Activated T-helper 17 cell treated with anti-CD3 and anti-CD28 coated beads, Interleukin-2, amount 50 U/mL, for 72 hours (primary cell): ENCODE measurements at regions not wholly inside any gene's neighbourhood (a gene's known extent, or its start where the extent isn't known, plus 50 kb on each side); places are given as distances from the start of the nearest gene placed in this dataset.

Experiments
- ATAC-seq: fragments of 150-1000 bp; cut with Tn5 transposase; replicated peaks from 2 replicates; pipeline ENCODE4 v1.10.0; 2021; ENCODE audit warnings: mild to moderate bottlenecking, moderate library complexity
- H3K27ac Mint-ChIP-seq: one replicate; pipeline ENCODE4 v1.8.0; 2022; ENCODE audit warnings: mixed read lengths
- H3K27me3 Mint-ChIP-seq: one replicate; pipeline ENCODE4 v1.8.0; 2022; ENCODE audit warnings: mixed read lengths
- H3K36me3 Mint-ChIP-seq: one replicate; pipeline ENCODE4 v1.8.0; 2022; ENCODE audit warnings: low read depth, mild to moderate bottlenecking, mixed read lengths
- H3K4me1 Mint-ChIP-seq: one replicate; pipeline ENCODE4 v1.8.0; 2022; ENCODE audit warnings: mixed read lengths
- H3K4me3 Mint-ChIP-seq: one replicate; pipeline ENCODE4 v1.8.0; 2022; ENCODE audit warnings: mild to moderate bottlenecking, mixed read lengths
- H3K9me3 Mint-ChIP-seq: one replicate; pipeline ENCODE4 v1.8.0; 2022; ENCODE audit warnings: mixed read lengths

DNA sequence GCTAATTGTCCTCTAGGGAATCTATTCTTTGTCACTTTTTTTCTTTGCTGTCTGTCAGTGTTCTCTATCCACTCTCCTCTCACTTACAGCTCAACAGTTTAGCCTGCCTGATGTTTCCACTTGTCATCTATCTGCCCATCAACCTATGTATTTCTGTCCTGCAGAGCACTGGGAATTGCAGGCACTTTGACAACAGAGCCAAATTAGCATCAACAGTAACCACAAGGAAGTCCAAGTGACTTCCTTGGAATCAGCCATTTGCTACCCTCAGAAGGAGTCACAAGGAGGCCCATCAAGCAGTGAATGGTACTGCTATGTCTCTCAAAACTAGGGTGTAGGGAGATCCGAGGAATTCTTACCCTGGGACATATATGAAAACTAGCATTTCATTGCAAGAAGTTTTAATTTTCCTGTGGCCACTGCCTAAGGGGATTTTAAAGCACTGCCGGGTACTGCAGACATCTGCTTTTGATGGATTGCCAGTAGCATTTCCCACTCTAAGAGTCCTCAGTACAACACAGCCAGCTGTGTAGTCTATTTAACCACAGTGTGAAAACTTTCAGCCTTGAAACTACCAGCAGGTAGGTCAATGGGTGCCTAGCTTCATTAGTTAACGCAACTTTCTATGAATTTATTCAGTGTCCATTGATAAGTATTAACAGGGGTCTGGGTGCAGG lies 898.8 kb downstream of the NTRK3 start:
- Mint-ChIP-seq H3K36me3 (no peaks in the 10 kb centered on the region), H3K27ac (no peak overlapping the region), H3K4me3 (no peak overlapping the region), H3K27me3 (peaks cover 6% of the 10 kb centered on the region), H3K9me3 (peaks cover 2% of the 10 kb centered on the region), H3K4me1 (no peaks in the 10 kb centered on the region)
- no peak for ATAC-seq

DNA sequence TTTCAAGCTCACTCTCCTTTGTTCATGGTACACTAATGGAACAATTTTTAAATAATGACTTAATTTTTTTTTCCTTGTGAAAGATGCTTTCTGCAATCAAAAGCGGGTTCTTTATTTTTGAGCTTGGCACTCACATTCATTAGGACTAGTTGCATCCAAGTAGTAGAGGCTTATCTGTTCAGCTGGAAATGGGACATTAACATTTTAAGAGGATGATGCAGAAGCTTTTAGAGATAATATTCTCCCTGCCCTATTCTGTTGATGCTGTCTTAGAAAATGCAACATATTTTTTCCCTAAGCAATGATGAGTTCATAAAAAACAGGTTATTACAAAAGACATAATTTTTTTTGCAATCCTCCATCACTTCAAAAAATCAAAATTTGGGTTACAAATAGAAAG lies 900.6 kb downstream of the NTRK3 start:
- Mint-ChIP-seq H3K4me3 (no peak overlapping the region), H3K4me1 (no peaks in the 10 kb centered on the region), H3K27me3 (peaks cover 9% of the 10 kb centered on the region), H3K36me3 (no peaks in the 10 kb centered on the region), H3K27ac (no peak overlapping the region), H3K9me3 (peaks cover 4% of the 10 kb centered on the region)
- no peak for ATAC-seq

DNA sequence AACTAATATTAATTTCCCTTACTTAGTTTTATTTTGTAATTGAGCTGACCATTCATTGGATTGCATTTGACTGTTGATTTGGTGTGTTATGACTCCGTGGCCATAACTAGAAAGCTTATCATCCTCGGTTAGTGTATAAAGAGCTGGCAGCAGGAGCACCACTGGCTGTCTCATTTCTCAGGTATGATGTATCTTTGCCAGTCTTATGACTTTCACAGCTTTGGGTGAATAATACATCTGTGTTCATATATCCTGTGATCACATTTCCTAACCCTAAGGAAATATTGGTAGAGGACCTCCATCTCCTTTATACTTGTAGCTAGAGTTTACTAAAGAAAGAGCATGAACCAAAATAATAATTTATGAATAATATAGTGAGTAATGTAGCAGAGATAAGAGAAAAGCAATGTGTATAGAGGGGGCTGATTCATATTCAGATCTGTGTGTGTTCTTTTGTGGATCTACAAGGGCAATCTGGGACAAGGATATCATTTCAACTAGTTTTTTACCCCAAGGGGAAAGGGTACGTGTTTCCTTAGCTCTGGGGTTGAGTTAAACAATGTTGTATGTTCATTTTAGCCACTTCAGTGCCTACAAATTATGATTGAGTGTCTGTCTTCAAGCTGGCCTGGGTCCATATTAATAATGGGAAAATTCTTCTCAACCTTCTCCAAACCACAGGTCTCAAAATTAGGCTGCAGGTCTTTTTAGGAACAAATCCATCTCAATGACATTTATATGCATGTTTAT lies 901.7 kb downstream of the NTRK3 start:
- no peaks in the 10 kb centered on the region for H3K4me1 Mint-ChIP-seq

DNA sequence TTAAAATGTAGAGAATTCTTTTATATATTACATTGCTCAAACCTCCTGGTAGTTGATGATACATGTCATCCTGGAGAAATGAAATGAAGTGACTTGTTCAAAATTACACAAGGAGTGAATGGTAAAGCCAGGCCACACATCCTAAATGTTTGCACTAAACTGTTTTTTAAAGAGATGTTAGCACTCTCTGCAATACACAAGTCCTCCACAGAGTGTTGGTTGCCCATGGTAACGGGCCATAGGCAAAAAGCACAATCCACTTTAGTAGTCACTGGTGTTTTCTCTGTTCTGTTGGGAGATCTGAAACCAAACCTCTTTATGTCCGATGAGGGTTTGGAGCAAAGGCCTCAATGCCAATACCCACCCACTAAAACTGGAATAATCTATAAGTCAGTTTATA lies 907.4 kb downstream of the NTRK3 start:
- Mint-ChIP-seq H3K36me3 (no peaks in the 10 kb centered on the region), H3K27ac (no peak overlapping the region)
- no peak for ATAC-seq

More for the DNA sequence above, 901.7 kb downstream of the NTRK3 start:
- Mint-ChIP-seq H3K4me3 (no peak overlapping the region), H3K27me3 (peaks cover 12% of the 10 kb centered on the region), H3K36me3 (no peaks in the 10 kb centered on the region), H3K27ac (no peak overlapping the region), H3K9me3 (peaks cover 4% of the 10 kb centered on the region)
- no peak for ATAC-seq

DNA sequence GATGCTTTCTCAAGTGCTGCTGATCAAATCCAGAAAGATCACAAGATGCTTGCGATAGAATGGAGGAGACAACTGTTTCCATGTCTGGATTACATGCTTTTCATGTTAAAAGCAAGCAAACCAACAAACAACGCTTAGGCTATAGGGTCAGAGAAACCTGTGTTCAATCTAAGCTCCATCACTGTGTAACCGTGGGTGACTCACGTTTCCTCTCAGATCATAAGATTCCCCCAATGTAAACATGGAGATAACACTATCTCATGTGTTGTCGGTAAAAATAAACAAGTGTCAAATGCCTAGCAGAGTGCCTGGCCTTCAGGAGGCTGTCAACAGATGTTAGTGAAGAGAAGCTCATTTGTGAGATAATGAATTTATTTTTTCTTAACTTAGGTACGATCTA lies 907.8 kb downstream of the NTRK3 start:
- no peak for ATAC-seq
- peaks cover 8% of the 10 kb centered on the region for H3K9me3 Mint-ChIP-seq
- H3K4me3 Mint-ChIP-seq, result no peak overlapping the region
- peaks cover 15% of the 10 kb centered on the region for H3K27me3 Mint-ChIP-seq
- no peak overlapping the region for H3K27ac Mint-ChIP-seq
- H3K4me1 Mint-ChIP-seq, result no peaks in the 10 kb centered on the region
- no peaks in the 10 kb centered on the region for H3K36me3 Mint-ChIP-seq

More for the DNA sequence above, 907.4 kb downstream of the NTRK3 start:
- no peaks in the 10 kb centered on the region for H3K4me1 Mint-ChIP-seq
- peaks cover 8% of the 10 kb centered on the region for H3K9me3 Mint-ChIP-seq
- no peak overlapping the region for H3K4me3 Mint-ChIP-seq
- peaks cover 12% of the 10 kb centered on the region for H3K27me3 Mint-ChIP-seq

DNA sequence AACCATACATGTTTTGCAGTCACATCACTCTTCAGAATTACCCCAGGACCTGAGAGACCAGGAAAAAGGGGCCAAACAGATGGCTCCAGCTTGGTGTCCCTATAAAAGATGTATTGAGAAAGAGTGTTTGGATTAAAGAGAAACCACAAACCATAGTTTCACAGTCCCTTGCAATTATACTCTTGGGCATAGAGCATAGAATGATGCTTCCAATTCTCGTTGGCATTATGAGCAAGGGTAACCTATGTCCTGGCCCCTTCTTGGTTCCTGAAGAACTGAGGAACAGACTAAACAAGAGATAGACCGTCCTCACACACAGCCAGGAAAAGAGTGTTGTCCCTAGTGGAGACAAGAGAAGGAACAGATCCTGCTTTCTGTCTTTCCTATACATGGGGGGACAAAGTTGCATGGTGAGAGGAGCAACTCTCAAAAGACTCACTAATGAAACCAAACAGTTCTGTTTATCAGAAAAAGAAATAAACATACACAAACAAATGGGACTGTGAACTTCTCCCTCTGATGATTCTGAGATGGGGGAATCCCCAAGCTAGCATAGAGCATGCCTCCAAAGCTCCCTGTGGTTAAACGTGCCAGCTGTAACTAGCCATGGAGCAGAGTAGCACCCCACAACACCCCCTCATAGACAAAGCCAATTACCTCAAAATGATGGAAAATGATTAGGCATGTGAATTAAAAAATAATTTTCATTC lies 908.6 kb downstream of the NTRK3 start:
- H3K27ac Mint-ChIP-seq, result no peak overlapping the region
- H3K36me3 Mint-ChIP-seq, result no peaks in the 10 kb centered on the region
- no peaks in the 10 kb centered on the region for H3K4me1 Mint-ChIP-seq
- ATAC-seq, result no peak
- H3K27me3 Mint-ChIP-seq, result peaks cover 14% of the 10 kb centered on the region
- no peak overlapping the region for H3K4me3 Mint-ChIP-seq
- peaks cover 8% of the 10 kb centered on the region for H3K9me3 Mint-ChIP-seq

DNA sequence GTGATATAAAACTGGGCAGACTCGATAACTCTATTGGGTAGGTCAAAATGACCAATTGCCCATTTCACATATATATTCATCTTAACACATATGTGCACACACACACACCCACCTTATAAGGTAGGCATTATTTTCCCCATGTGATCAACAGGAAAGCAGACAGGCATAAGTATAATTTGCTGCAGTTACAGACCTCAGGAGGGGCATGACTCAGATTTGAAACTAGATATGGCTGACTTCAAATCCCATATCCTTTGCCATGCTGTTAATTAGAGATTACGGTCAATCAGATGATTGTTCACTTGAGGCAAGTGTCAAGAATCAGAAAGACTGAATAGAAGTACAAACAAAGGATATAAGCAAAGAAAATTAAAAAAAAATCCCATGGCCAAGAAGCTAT lies 910.6 kb downstream of the NTRK3 start:
- Mint-ChIP-seq H3K4me1 (no peaks in the 10 kb centered on the region), H3K9me3 (peaks cover 4% of the 10 kb centered on the region), H3K27ac (no peak overlapping the region), H3K4me3 (no peak overlapping the region), H3K36me3 (no peaks in the 10 kb centered on the region), H3K27me3 (peaks cover 10% of the 10 kb centered on the region)
- no peak for ATAC-seq

DNA sequence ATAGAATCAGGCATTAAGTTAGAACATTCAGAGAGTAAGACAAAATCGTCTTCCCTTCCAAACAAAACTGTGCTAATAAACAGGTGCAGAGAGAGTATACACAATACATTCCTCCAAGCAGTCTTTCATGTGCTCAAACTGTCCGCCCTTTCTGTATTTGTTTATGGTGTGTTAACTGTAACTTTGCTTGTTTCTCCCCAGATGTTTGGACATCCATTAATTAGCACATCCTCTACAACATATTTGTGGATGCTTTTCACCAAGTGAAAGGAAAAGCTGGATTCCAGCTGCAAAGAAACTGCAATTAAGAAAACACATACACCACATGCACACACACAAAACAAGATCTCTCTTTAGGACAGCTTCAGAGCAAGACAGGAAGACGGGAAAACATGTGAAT lies 912.6 kb downstream of the NTRK3 start:
- Mint-ChIP-seq H3K36me3 (no peaks in the 10 kb centered on the region), H3K4me1 (no peaks in the 10 kb centered on the region), H3K27ac (no peak overlapping the region), H3K9me3 (peaks cover 4% of the 10 kb centered on the region), H3K27me3 (peaks cover 7% of the 10 kb centered on the region), H3K4me3 (no peak overlapping the region)
- no peak for ATAC-seq

DNA sequence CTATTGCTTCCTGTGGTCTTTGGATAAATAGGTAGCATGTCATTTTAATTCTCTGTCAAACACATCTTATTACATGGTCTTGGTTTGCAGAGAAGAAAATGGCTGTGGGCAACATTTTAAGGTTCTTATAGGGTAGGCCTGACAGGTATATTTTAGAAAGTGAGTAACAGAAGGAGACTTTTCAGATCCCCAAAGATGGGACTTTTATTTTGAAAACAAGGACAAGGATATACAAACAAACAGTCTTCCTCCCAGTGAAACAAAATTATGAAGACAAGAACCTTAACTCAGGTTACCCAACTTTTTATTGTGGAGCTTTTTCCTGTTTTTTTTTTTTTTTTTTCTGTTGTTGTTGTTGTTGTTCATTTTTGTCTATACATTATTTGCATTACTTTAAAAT lies 916.2 kb downstream of the NTRK3 start:
- H3K9me3 Mint-ChIP-seq, result peaks cover 6% of the 10 kb centered on the region

DNA sequence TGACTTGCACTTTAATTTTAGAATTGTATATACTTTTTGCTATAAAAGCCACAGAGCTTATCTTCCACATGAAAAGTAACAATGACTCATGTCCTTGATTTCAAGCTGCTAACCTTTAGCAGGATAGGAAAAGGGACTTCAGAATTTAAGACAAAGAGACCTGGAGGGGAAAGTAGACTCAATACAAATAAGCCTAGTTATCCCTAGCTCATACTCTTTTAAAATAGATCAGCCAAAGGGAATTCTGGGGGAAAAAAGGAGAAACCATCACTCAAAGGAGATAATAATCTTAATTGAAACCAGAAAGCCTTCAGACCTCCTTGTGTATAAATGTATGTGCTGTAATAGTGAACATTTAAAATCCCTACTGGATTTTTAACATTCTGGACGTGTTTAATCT lies 930.3 kb downstream of the NTRK3 start:
- peaks cover 3% of the 10 kb centered on the region for H3K27me3 Mint-ChIP-seq
- no peaks in the 10 kb centered on the region for H3K36me3 Mint-ChIP-seq
- H3K4me3 Mint-ChIP-seq, result no peak overlapping the region
- H3K27ac Mint-ChIP-seq, result no peak overlapping the region
- H3K9me3 Mint-ChIP-seq, result no peaks in the 10 kb centered on the region
- no peaks in the 10 kb centered on the region for H3K4me1 Mint-ChIP-seq
- ATAC-seq, result no peak

More for the DNA sequence above, 916.2 kb downstream of the NTRK3 start:
- Mint-ChIP-seq H3K4me3 (no peak overlapping the region), H3K36me3 (no peaks in the 10 kb centered on the region), H3K27ac (no peak overlapping the region), H3K27me3 (peaks cover 11% of the 10 kb centered on the region), H3K4me1 (no peaks in the 10 kb centered on the region)
- no peak for ATAC-seq

DNA sequence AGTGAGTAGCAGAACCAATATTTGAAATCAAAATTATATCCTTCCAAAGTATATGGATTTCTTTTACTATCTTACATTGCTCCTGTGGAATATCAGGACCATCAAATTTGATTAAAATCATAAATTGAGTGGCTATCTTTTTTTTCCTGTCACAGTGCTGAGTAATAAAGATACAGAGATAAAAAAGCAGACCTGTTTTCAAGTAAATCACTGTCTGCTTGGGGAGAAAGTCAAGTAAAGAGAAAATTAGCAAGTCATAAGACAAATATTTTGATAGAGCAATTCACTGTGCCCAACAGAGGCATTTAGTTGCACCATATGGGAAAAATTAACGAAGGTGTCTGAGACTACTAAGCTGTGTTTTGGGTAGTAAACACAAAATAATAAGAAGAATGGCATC lies 933.7 kb downstream of the NTRK3 start:
- Mint-ChIP-seq H3K27ac (no peak overlapping the region), H3K36me3 (no peaks in the 10 kb centered on the region), H3K9me3 (no peaks in the 10 kb centered on the region), H3K27me3 (peaks cover 11% of the 10 kb centered on the region), H3K4me1 (no peaks in the 10 kb centered on the region), H3K4me3 (no peak overlapping the region)
- ATAC-seq, result no peak

DNA sequence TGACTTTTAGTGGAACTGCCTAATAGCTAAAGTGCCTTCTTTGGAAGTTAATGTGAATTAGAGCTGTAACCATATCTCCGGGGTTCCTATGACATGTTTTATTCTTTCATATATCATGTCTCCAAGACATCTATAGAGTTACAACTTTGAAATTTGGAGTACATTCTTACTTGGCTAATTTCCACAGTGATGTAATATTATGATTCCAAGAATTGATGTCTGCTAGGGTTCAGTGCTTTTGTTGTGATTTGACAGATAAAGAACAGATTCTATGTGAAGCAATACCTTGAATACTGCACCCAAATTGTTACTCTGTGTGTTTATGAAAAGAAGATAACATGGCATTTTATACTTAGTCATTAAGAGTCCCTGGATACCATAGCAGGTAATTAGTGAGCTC lies 934.3 kb downstream of the NTRK3 start:
- no peak for ATAC-seq
- no peaks in the 10 kb centered on the region for H3K36me3 Mint-ChIP-seq
- no peaks in the 10 kb centered on the region for H3K9me3 Mint-ChIP-seq
- H3K27ac Mint-ChIP-seq, result no peak overlapping the region
- peaks cover 11% of the 10 kb centered on the region for H3K27me3 Mint-ChIP-seq
- no peaks in the 10 kb centered on the region for H3K4me1 Mint-ChIP-seq
- no peak overlapping the region for H3K4me3 Mint-ChIP-seq

DNA sequence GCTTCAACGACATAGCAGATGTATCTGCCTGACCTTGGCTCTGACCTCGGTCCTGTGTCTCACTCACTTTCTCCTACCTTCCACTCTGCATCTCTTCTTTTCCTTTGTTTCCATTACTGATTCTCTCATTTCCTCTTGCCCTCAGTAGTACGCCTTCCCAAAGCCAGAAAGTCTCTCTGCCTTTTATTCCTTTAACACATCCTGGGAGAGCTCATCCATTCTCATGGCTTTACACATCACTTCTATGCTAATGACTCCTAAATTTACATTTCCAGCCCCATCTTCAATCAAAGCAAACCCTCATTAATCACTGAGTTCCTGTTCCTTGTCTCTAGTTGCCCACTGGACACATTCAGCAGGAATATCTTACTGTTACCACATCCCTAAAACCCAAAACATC lies 938.6 kb downstream of the NTRK3 start:
- no peak for ATAC-seq
- no peak overlapping the region for H3K4me3 Mint-ChIP-seq
- H3K4me1 Mint-ChIP-seq, result no peaks in the 10 kb centered on the region
- no peaks in the 10 kb centered on the region for H3K9me3 Mint-ChIP-seq
- peaks cover 15% of the 10 kb centered on the region for H3K27me3 Mint-ChIP-seq
- no peak overlapping the region for H3K27ac Mint-ChIP-seq
- H3K36me3 Mint-ChIP-seq, result no peaks in the 10 kb centered on the region

DNA sequence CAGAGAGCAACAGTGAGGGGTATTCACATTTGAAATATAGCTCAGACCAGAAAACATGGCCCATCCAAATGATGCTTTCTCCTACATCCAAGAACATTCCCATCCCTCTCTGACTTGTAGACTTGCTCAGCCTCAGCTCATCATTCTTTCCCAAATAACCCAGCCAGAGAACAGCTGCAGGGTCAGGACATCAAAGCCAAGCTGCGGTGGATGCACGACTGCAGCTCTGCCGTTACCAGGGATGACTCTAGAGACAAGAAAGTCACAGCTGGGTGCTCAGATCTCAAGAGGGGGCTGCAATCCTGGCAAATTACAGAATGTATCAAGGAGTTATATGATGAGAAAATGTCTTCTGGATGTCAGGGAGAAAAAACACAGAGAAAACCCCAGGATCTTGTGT lies 944.3 kb downstream of the NTRK3 start:
- no peak overlapping the region for H3K27ac Mint-ChIP-seq
- no peak for ATAC-seq
- H3K9me3 Mint-ChIP-seq, result no peaks in the 10 kb centered on the region
- no peaks in the 10 kb centered on the region for H3K36me3 Mint-ChIP-seq
- no peak overlapping the region for H3K4me3 Mint-ChIP-seq
- peaks cover 4% of the 10 kb centered on the region for H3K27me3 Mint-ChIP-seq
- no peaks in the 10 kb centered on the region for H3K4me1 Mint-ChIP-seq

DNA sequence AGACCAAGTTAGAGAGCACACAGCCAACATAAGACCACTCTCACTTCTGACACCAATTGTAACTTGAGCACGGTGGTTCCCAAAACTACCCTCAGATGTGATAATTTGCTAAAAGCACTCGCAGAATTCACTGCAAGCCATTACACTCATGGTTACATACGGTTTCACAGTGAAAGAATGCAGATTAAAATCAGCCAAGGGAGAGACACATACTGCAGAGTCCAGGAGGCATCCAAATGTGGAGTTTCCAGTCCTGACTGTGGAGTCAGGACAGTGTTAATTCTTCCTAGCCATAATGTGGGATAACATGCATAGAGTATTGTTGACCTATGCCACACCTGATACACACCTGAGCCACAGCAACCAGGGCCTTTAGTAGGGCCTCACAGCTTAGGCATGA lies 956.4 kb downstream of the NTRK3 start:
- no peak overlapping the region for H3K4me3 Mint-ChIP-seq
- H3K36me3 Mint-ChIP-seq, result no peaks in the 10 kb centered on the region
- H3K9me3 Mint-ChIP-seq, result no peaks in the 10 kb centered on the region
- no peaks in the 10 kb centered on the region for H3K4me1 Mint-ChIP-seq
- no peak for ATAC-seq
- H3K27ac Mint-ChIP-seq, result no peak overlapping the region
- no peaks in the 10 kb centered on the region for H3K27me3 Mint-ChIP-seq
